Stimulated activated naive B cell treated with anti-CD40 and anti-IgM and Interleukin-4, amounts not matched to agents 10 μg/mL and 1 μg/mL and 100 μg/mL, for 72 hours (primary cell): ENCODE measurements at regions not wholly inside any gene's neighbourhood (a gene's known extent, or its start where the extent isn't known, plus 50 kb on each side); places are given as distances from the start of the nearest gene placed in this dataset.

ENCODE experiments used
- ATAC-seq, 2 donors: fragments of 150-1000 bp; cut with Tn5 transposase; replicated peaks; 2 replicates each; pipeline ENCODE4 v1.10.0; 2021; ENCODE audit warnings: moderate library complexity in 1 of 2
- DNase-seq: peaks from one replicate; pipeline ENCODE4 v3.0.0; 2021
- H3K27ac Mint-ChIP-seq: one replicate; pipeline ENCODE4 v1.8.0; 2022; ENCODE audit warnings: mild to moderate bottlenecking, mixed read lengths
- H3K27me3 Mint-ChIP-seq, 2 donors: one replicate each; pipeline ENCODE4 v1.8.0; 2022; ENCODE audit warnings: mixed read lengths in 2 of 2
- H3K36me3 Mint-ChIP-seq, 2 donors: one replicate each; pipeline ENCODE4 v1.8.0; 2022; ENCODE audit warnings: mixed read lengths in 2 of 2, mild to moderate bottlenecking in 1 of 2
- H3K4me1 Mint-ChIP-seq, 2 donors: one replicate each; pipeline ENCODE4 v1.8.0; 2022; ENCODE audit warnings: mixed read lengths in 2 of 2, mild to moderate bottlenecking in 1 of 2
- H3K4me3 Mint-ChIP-seq, 2 donors: one replicate each; pipeline ENCODE4 v1.8.0; 2022; ENCODE audit warnings: mild to moderate bottlenecking in 2 of 2, mixed read lengths in 2 of 2, moderate library complexity in 1 of 2
- H3K9me3 Mint-ChIP-seq, 2 donors: one replicate each; pipeline ENCODE4 v1.8.0; 2022; ENCODE audit warnings: mixed read lengths in 2 of 2, mild to moderate bottlenecking in 1 of 2

GRCh38 chr6:44062771-44063560 is 64.3 kb downstream of the MRPL14 start:
- DNase-seq (no peak), ATAC-seq (no peak)
- Mint-ChIP-seq H3K36me3 (peaks cover 5 to 13% of the 10 kb centered on the region in 2 donors), H3K4me1 (peaks cover 35 to 38% of the 10 kb centered on the region in 2 donors), H3K27me3 (peaks cover 30 to 31% of the 10 kb centered on the region in 2 donors), H3K27ac (no peak overlapping the region), H3K4me3 (no peak overlapping the region), H3K9me3 (peaks cover 5 to 8% of the 10 kb centered on the region in 2 donors)

- Mint-ChIP-seq H3K36me3 (peaks cover 5 to 13% of the 10 kb centered on the region in 2 donors), H3K4me3 (no peak overlapping the region), H3K9me3 (peaks cover 5 to 8% of the 10 kb centered on the region in 2 donors), H3K4me1 (peaks cover 37 to 38% of the 10 kb centered on the region in 2 donors), H3K27me3 (peaks cover 26 to 32% of the 10 kb centered on the region in 2 donors), H3K27ac (no peak overlapping the region)
- ATAC-seq (no peak), DNase-seq (no peak)
These were observed 65.0 kb downstream of the MRPL14 start for GRCh38 chr6:44062105-44062770.

- Mint-ChIP-seq H3K27ac (no peak overlapping the region), H3K36me3 (peaks cover 5 to 13% of the 10 kb centered on the region in 2 donors), H3K27me3 (peaks cover 25 to 26% of the 10 kb centered on the region in 2 donors), H3K4me3 (no peak overlapping the region), H3K4me1 (peaks cover 37 to 38% of the 10 kb centered on the region in 2 donors), H3K9me3 (peaks cover 5 to 8% of the 10 kb centered on the region in 2 donors)
- ATAC-seq (no peak), DNase-seq (no peak)
These were observed 65.7 kb downstream of the MRPL14 start for GRCh38 chr6:44061375-44062104.

GRCh38 chr6:44060612-44061374 is 66.5 kb downstream of the MRPL14 start:
- Mint-ChIP-seq H3K27ac (peak overlapping the region; percentile 67), H3K4me1 (peaks cover 37 to 38% of the 10 kb centered on the region in 2 donors), H3K36me3 (peaks cover 5 to 13% of the 10 kb centered on the region in 2 donors), H3K9me3 (peaks cover 5 to 8% of the 10 kb centered on the region in 2 donors), H3K27me3 (peaks cover 25 to 30% of the 10 kb centered on the region in 2 donors), H3K4me3 (no peak overlapping the region)
- no peak for DNase-seq
- ATAC-seq = no peak

- no peak for DNase-seq
- H3K36me3 Mint-ChIP-seq = peaks cover 5 to 13% of the 10 kb centered on the region in 2 donors
- peaks cover 5 to 8% of the 10 kb centered on the region in 2 donors for H3K9me3 Mint-ChIP-seq
- peaks cover 32 to 33% of the 10 kb centered on the region in 2 donors for H3K4me1 Mint-ChIP-seq
- H3K4me3 Mint-ChIP-seq = peak overlapping the region in 1 of 2 donors; percentile 41
- peak overlapping the region; percentile 93 for H3K27ac Mint-ChIP-seq
- ATAC-seq = no peak
- H3K27me3 Mint-ChIP-seq = peaks cover 24 to 39% of the 10 kb centered on the region in 2 donors
These were observed 67.6 kb downstream of the MRPL14 start for GRCh38 chr6:44059359-44060346.

- H3K36me3 Mint-ChIP-seq = peaks cover 5 to 13% of the 10 kb centered on the region in 2 donors
- DNase-seq (peak; percentile 64), ATAC-seq (peak; percentile 82 to 86)
- H3K27ac Mint-ChIP-seq = peak overlapping the region; percentile 93
- peak overlapping the region in 1 of 2 donors; percentile 41 for H3K4me3 Mint-ChIP-seq
- peaks cover 5 to 8% of the 10 kb centered on the region in 2 donors for H3K9me3 Mint-ChIP-seq
- H3K27me3 Mint-ChIP-seq = peaks cover 21 to 44% of the 10 kb centered on the region in 2 donors
- peaks cover 23 to 24% of the 10 kb centered on the region in 2 donors for H3K4me1 Mint-ChIP-seq
These were observed 68.5 kb downstream of the MRPL14 start for GRCh38 chr6:44058617-44059358.

- Mint-ChIP-seq H3K9me3 (peaks cover 5 to 8% of the 10 kb centered on the region in 2 donors), H3K4me3 (no peak overlapping the region), H3K36me3 (peaks cover 5 to 13% of the 10 kb centered on the region in 2 donors), H3K27me3 (peaks cover 21 to 44% of the 10 kb centered on the region in 2 donors), H3K27ac (peak overlapping the region; percentile 93), H3K4me1 (peaks cover 17 to 21% of the 10 kb centered on the region in 2 donors)
- DNase-seq = no peak
- no peak for ATAC-seq
These were observed 69.2 kb downstream of the MRPL14 start for GRCh38 chr6:44057931-44058616.

- H3K27me3 Mint-ChIP-seq = peaks cover 21 to 44% of the 10 kb centered on the region in 2 donors
- H3K36me3 Mint-ChIP-seq = peaks cover 5 to 13% of the 10 kb centered on the region in 2 donors
- no peak for ATAC-seq
- H3K27ac Mint-ChIP-seq = no peak overlapping the region
- peaks cover 5 to 8% of the 10 kb centered on the region in 2 donors for H3K9me3 Mint-ChIP-seq
- no peak overlapping the region for H3K4me3 Mint-ChIP-seq
- peaks cover 11 to 18% of the 10 kb centered on the region in 2 donors for H3K4me1 Mint-ChIP-seq
- DNase-seq = no peak
These were observed 69.9 kb downstream of the MRPL14 start for GRCh38 chr6:44057238-44057930.

GRCh38 chr6:44056392-44057237 is 70.6 kb downstream of the MRPL14 start:
- Mint-ChIP-seq H3K27me3 (peaks cover 25 to 44% of the 10 kb centered on the region in 2 donors), H3K9me3 (peaks cover 5 to 8% of the 10 kb centered on the region in 2 donors), H3K27ac (no peak overlapping the region), H3K4me3 (no peak overlapping the region), H3K4me1 (peaks cover 11 to 18% of the 10 kb centered on the region in 2 donors), H3K36me3 (peaks cover 5 to 13% of the 10 kb centered on the region in 2 donors)
- ATAC-seq (no peak), DNase-seq (no peak)

GRCh38 chr6:44054721-44055559 is 72.3 kb downstream of the MRPL14 start:
- Mint-ChIP-seq H3K36me3 (peaks cover 2 to 10% of the 10 kb centered on the region in 2 donors), H3K27ac (no peak overlapping the region), H3K9me3 (peaks cover 2 to 5% of the 10 kb centered on the region in 2 donors), H3K4me3 (no peak overlapping the region), H3K27me3 (peaks cover 19 to 40% of the 10 kb centered on the region in 2 donors), H3K4me1 (peaks cover 11 to 18% of the 10 kb centered on the region in 2 donors)
- ATAC-seq = no peak
- DNase-seq = no peak
